ENCODE measurements at regions not wholly inside any gene's neighbourhood (a gene's known extent, or its start where the extent isn't known, plus 50 kb on each side); places are given as distances from the start of the nearest gene placed in this dataset.

- Histone ChIP-seq H3K79me2 (ENCODE audit: control insufficient read depth, insufficient read depth, low read length) (no peaks in the 10 kb centered on the region), H3K9me3 (replicated peaks; ENCODE audit: control insufficient read depth, insufficient read depth, low read length) (no peaks in the 10 kb centered on the region), H3K4me2 (ENCODE audit: control insufficient read depth, insufficient read depth) (no peak overlapping the region), H3K27me3 (replicated peaks in 1 of 2; ENCODE audit: control insufficient read depth in 2 of 2, insufficient read depth in 2 of 2, low read length in 1 of 2) (no peaks in the 10 kb centered on the region), H3K27ac (ENCODE audit: control insufficient read depth, insufficient read depth) (no peak overlapping the region), H3K4me3 (no peak overlapping the region), H2AFZ (ENCODE audit: control insufficient read depth, low read depth, low read length) (no peak overlapping the region), H3K9ac (ENCODE audit: control insufficient read depth, insufficient read depth, low read length) (no peak overlapping the region), H4K20me1 (ENCODE audit: control insufficient read depth, insufficient read depth) (no peaks in the 10 kb centered on the region), H3K4me1 (ENCODE audit: control insufficient read depth, insufficient read depth, low read length) (no peaks in the 10 kb centered on the region), H3K36me3 (ENCODE audit: control insufficient read depth in 2 of 2, insufficient read depth in 2 of 2, low read length in 1 of 2) (no peaks in the 10 kb centered on the region)
- no TSS peak for BruUV-seq (replicated peaks)
- ChIA-PET POLR2A (no interaction called here), SMC1A (ENCODE audit: uncharacterized antibody, unreplicated experiment) (interaction anchor here (1.1 kb wide), 1 partner anchor 322 kb away, joined by 3 read pairs; no protein-coding TSS in a partner anchor), CTCF (no interaction called here), RAD21 (ENCODE audit: unreplicated experiment) (no interaction called here)
- intact Hi-C loops (cut with micrococcal nuclease; ENCODE audit: unreplicated experiment) (no loop called here), in situ Hi-C loops (cut with MboI) (no loop called here)
- ATAC-seq = no peak
- no peak for FAIRE-seq
- TF ChIP-seq CEBPZ (IDR thresholded peaks at IDR 0.05; ENCODE audit: low read depth, low read length) = no peak
- no peak for TF ChIP-seq POLR2A (IDR thresholded peaks at IDR 0.05; ENCODE audit: low read depth, low read length)
- TF ChIP-seq MTA3 (IDR thresholded peaks at IDR 0.05; ENCODE audit: borderline replicate concordance, low read length) = no peak
- no peak for TF ChIP-seq NFYA (IDR thresholded peaks at IDR 0.05; ENCODE audit: borderline replicate concordance, low read depth, low read length)
- no peak for TF ChIP-seq EP300 (IDR thresholded peaks at IDR 0.05; ENCODE audit: borderline replicate concordance in 1 of 2, control insufficient read depth in 1 of 2, low read depth in 2 of 2, low read length in 2 of 2)
- TF ChIP-seq SMC3 (IDR thresholded peaks at IDR 0.05; ENCODE audit: borderline replicate concordance, low read length) = no peak
- TF ChIP-seq EGR1 (IDR thresholded peaks at IDR 0.05; ENCODE audit: borderline replicate concordance in 1 of 2, low read depth in 2 of 2, low read length in 2 of 2) = no peak
- TF ChIP-seq TCF7 (IDR thresholded peaks at IDR 0.05; ENCODE audit: borderline replicate concordance) = no peak
- no peak for TF ChIP-seq CBX5 (IDR thresholded peaks at IDR 0.05; ENCODE audit: low read depth)
- no peak for TF ChIP-seq NR2C1 (IDR thresholded peaks at IDR 0.05)
- TF ChIP-seq SKIL (IDR thresholded peaks at IDR 0.05; ENCODE audit: low read depth, poor library complexity, severe bottlenecking) = no peak
- no peak for DNase-seq (ENCODE audit: low read depth, low spot score)
These were observed 154.3 kb upstream of the ID4 start for GRCh38 chr6:19682859-19683258.

All from GM12878 (cell line).